Subcutaneous abdominal adipose tissue (tissue), 5 donors: ENCODE measurements at regions not wholly inside any gene's neighbourhood (a gene's known extent, or its start where the extent isn't known, plus 50 kb on each side); places are given as distances from the start of the nearest gene placed in this dataset.

ENCODE experiments used
- H3K27ac ChIP-seq: one replicate; pipeline ENCODE4 v1.7.0; 2013; ENCODE audit warnings: low read depth, mild to moderate bottlenecking, inconsistent platforms, low read length, moderate library complexity
- H3K27me3 ChIP-seq, 5 donors: one replicate each; pipeline ENCODE4 v1.7.0; 2013; ENCODE audit warnings: low read length in 5 of 5, inconsistent platforms in 1 of 5; ENCODE audit not compliant: control insufficient read depth in 5 of 5, insufficient read depth in 4 of 5
- H3K36me3 ChIP-seq, 5 donors: one replicate each; pipeline ENCODE4 v1.7.0; 2013; ENCODE audit warnings: low read length in 5 of 5; ENCODE audit not compliant: control insufficient read depth in 5 of 5, insufficient read depth in 5 of 5
- H3K4me1 ChIP-seq, 5 donors: one replicate each; pipeline ENCODE4 v1.7.0; 2013; ENCODE audit warnings: low read length in 5 of 5, mild to moderate bottlenecking in 3 of 5, moderate library complexity in 1 of 5; ENCODE audit not compliant: control insufficient read depth in 5 of 5, insufficient read depth in 5 of 5
- H3K4me3 ChIP-seq, 5 donors: one replicate each; pipeline ENCODE4 v1.7.0; 2013; ENCODE audit warnings: low read length in 5 of 5, low read depth in 1 of 5
- H3K9ac ChIP-seq, 5 donors: one replicate each; pipeline ENCODE4 v1.7.0; 2013; ENCODE audit warnings: low read length in 5 of 5, mild to moderate bottlenecking in 4 of 5, moderate library complexity in 3 of 5
- H3K9me3 ChIP-seq, 5 donors: one replicate each; pipeline ENCODE4 v1.7.0; 2013; ENCODE audit warnings: low read length in 5 of 5; ENCODE audit not compliant: control insufficient read depth in 5 of 5
- donor health status: healthy.
- donor health status: healthy.
- donor health status: healthy.
- donor health status: healthy.
- donor health status: healthy.

- Histone ChIP-seq H3K27me3 (peaks cover 0 to 2% (median 0%) of the 10 kb centered on the region in 5 donors), H3K4me3 (no peak overlapping the region), H3K9ac (no peak overlapping the region), H3K27ac (no peak overlapping the region), H3K9me3 (no peaks in the 10 kb centered on the region), H3K36me3 (no peaks in the 10 kb centered on the region), H3K4me1 (no peaks in the 10 kb centered on the region)
Measured at GRCh38 chr5:5080790-5081189, 59.3 kb upstream of the ADAMTS16 start.

DNA sequence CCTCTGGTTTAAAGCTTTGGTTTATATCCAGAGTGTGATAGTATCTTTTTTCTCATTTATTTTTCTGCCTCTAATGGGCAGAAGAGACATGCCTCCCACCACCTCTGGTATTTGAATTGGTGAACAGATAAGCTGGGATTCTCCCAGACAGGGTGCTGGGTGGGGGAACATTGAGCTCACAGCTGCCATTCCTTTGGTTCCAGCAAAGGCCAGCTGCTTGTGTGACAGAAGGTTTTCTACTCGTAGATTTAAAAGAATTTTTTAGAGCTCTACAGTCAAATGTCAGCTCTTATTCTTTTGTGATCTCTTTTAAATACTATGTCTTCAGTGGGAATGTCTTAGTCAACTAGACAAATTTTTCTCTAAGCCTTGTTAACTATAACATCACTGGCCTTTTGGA, 54.7 kb upstream of the ADAMTS16 start:
- no peaks in the 10 kb centered on the region for H3K27me3 ChIP-seq
- no peak overlapping the region for H3K9ac ChIP-seq
- no peak overlapping the region for H3K4me3 ChIP-seq
- no peaks in the 10 kb centered on the region for H3K36me3 ChIP-seq
- no peaks in the 10 kb centered on the region for H3K4me1 ChIP-seq
- no peak overlapping the region for H3K27ac ChIP-seq
- H3K9me3 ChIP-seq: no peaks in the 10 kb centered on the region

DNA sequence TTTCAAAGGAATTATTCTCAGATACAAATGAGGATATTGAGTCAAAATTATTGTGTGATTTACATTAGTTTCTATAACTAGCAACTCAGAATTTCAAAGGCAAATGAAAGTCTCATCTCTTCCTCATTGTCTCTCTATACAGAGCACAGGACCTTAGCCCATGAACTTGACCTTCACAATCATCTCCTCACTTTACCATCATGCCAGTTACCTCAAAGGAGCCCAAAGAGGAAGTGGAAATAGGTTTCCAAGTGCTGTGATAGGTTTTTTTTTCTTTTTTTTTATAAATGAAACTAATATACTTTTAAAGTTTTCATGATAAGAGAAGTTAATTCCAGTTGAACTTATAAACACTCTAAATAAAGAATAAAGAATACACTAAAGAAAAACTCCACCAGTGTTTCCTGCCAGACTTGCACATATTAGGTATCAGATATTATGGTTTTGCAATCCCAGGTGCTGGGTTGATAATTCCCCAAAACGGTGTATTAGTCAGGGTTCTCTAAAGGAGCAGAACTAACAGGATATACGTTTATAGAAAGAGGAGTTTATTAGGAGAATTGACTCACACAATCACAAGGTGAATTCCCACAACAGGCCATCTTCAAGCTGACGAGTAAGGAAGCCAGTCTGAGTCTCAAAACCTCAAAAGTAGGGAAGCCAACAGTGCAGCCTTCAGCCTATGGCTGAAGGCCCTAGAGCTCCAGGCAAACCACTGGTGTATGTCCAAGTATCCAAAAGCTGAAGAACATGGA, 50.1 kb upstream of the ADAMTS16 start:
- Histone ChIP-seq H3K9ac (no peak overlapping the region), H3K27ac (no peak overlapping the region), H3K4me1 (no peaks in the 10 kb centered on the region), H3K27me3 (no peaks in the 10 kb centered on the region), H3K9me3 (no peaks in the 10 kb centered on the region), H3K4me3 (no peak overlapping the region), H3K36me3 (no peaks in the 10 kb centered on the region)
